ENCODE measurements at regions not wholly inside any gene's neighbourhood (a gene's known extent, or its start where the extent isn't known, plus 50 kb on each side); places are given as distances from the start of the nearest gene placed in this dataset.
"Not testable (repeated sequence)": the region's sequence is repeated elsewhere in the genome, so short reads cannot be mapped to it uniquely, and the experiment has no call there.

DNA sequence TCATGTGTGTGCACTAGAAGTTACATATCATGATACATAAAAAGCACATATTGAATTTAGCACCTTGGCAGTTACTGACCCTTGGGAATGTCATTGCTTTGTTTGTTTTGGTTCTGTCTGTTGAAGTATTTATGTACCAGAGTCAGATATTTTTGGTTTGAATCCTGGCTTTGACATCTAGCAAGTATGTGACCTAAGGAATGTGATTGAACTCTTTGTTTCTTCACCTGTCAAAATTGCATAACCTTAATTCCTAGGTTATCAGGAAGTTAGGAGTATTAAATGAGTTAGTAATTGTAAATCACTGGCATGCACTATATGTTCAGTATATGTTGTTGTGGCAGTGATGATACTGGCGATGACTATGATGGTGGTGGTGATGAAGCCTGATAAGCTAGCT is 1003.5 kb upstream of the NRXN1 start:
- CTCF ChIA-PET = no interaction called here
- no peaks in the 10 kb centered on the region for H3K36me3 Mint-ChIP-seq (ENCODE audit: low read depth)
- no peaks in the 10 kb centered on the region for H3K4me1 Mint-ChIP-seq (ENCODE audit: low read depth)
- no peak overlapping the region for H3K27ac Mint-ChIP-seq
- intact Hi-C loops (cut with micrococcal nuclease) = no loop called here
- DNase-seq = no peak
- ATAC-seq = no peak
- no peak overlapping the region for H3K4me3 Mint-ChIP-seq
- POLR2A ChIA-PET = no interaction called here
- H3K9me3 Mint-ChIP-seq = peaks cover 10% of the 10 kb centered on the region
- TF ChIP-seq, protein P1, sequence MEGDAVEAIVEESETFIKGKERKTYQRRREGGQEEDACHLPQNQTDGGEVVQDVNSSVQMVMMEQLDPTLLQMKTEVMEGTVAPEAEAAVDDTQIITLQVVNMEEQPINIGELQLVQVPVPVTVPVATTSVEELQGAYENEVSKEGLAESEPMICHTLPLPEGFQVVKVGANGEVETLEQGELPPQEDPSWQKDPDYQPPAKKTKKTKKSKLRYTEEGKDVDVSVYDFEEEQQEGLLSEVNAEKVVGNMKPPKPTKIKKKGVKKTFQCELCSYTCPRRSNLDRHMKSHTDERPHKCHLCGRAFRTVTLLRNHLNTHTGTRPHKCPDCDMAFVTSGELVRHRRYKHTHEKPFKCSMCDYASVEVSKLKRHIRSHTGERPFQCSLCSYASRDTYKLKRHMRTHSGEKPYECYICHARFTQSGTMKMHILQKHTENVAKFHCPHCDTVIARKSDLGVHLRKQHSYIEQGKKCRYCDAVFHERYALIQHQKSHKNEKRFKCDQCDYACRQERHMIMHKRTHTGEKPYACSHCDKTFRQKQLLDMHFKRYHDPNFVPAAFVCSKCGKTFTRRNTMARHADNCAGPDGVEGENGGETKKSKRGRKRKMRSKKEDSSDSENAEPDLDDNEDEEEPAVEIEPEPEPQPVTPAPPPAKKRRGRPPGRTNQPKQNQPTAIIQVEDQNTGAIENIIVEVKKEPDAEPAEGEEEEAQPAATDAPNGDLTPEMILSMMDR (IDR thresholded peaks at IDR 0.05) = no peak
- no peaks in the 10 kb centered on the region for H3K27me3 Mint-ChIP-seq

DNA sequence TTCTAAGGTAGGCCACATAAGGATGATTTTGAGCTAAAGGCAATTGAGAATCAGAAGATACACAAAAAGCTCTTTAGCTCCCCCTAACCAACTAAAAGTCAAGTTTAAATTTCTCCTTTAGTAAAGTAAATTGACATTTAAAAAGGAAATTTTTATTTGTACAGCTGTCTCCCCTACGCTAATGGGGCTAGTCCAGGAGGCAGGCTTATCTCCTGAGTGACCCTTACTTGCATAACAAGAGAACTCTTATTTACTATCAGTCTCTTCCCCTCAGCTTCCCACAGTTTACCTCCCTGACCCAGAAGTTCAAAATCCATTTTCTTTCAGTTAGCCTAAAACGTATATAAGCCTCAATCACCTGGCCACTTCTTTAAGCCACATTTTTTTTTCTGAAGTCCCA is 1002.8 kb upstream of the NRXN1 start:
- DNase-seq (no peak), ATAC-seq (no peak)
- Mint-ChIP-seq H3K27me3 (no peaks in the 10 kb centered on the region), H3K36me3 (ENCODE audit: low read depth) (no peaks in the 10 kb centered on the region), H3K9me3 (peaks cover 10% of the 10 kb centered on the region), H3K4me3 (no peak overlapping the region), H3K4me1 (ENCODE audit: low read depth) (no peaks in the 10 kb centered on the region), H3K27ac (no peak overlapping the region)
- CTCF ChIA-PET = no interaction called here
- POLR2A ChIA-PET = no interaction called here
- TF ChIP-seq, protein P1 (IDR thresholded peaks at IDR 0.05) = no peak
- intact Hi-C loops (cut with micrococcal nuclease) = no loop called here

GRCh38 chr2:52022006-52022405 is 990.1 kb upstream of the NRXN1 start:
- DNase-seq = no peak
- Mint-ChIP-seq H3K4me1 (ENCODE audit: low read depth) (no peaks in the 10 kb centered on the region), H3K36me3 (ENCODE audit: low read depth) (no peaks in the 10 kb centered on the region), H3K9me3 (peaks cover 5% of the 10 kb centered on the region), H3K4me3 (no peak overlapping the region), H3K27me3 (no peaks in the 10 kb centered on the region), H3K27ac (no peak overlapping the region)
- ATAC-seq = no peak
- TF ChIP-seq, protein P1 (IDR thresholded peaks at IDR 0.05) = no peak
- CTCF ChIA-PET = no interaction called here
- intact Hi-C loops (cut with micrococcal nuclease) = no loop called here
- POLR2A ChIA-PET = no interaction called here

DNA sequence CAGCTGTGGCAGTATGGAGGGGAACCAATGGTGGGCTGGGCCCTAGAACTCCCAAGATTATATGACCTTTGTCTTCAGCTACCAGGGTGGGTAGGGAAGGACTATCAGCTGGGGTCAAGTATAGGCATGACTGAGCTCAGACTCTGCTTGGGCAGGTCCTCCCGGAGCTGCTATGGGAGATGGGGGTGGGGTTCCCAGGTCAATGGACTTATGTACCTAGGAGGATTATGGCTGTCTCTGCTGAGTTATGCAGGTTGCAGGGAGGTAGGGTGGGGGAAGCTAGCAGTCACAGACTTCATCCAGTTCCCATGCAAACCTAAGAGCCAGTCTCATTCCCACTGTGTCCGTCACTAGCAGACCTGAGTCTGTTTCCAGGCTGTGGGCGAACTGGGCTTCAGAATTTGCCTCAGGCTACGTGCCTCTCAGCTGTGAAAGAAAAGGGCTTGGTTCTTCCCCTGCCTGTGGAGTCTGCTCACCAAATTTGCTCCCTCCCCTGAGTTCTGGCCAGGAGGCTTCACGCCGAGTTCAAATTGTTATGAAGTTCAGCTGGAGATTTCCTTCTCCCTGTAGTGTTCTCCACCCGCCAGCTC is 985.8 kb upstream of the NRXN1 start:
- intact Hi-C loops (cut with micrococcal nuclease) = no loop called here
- TF ChIP-seq, protein P1 (IDR thresholded peaks at IDR 0.05) = no peak
- H3K36me3 Mint-ChIP-seq (ENCODE audit: low read depth) = no peaks in the 10 kb centered on the region
- DNase-seq (no peak), ATAC-seq (no peak)
- no peaks in the 10 kb centered on the region for H3K4me1 Mint-ChIP-seq (ENCODE audit: low read depth)
- no peak overlapping the region for H3K4me3 Mint-ChIP-seq
- H3K9me3 Mint-ChIP-seq = peaks cover 20% of the 10 kb centered on the region
- H3K27me3 Mint-ChIP-seq = no peaks in the 10 kb centered on the region
- CTCF ChIA-PET = no interaction called here
- H3K27ac Mint-ChIP-seq = no peak overlapping the region
- POLR2A ChIA-PET = no interaction called here

DNA sequence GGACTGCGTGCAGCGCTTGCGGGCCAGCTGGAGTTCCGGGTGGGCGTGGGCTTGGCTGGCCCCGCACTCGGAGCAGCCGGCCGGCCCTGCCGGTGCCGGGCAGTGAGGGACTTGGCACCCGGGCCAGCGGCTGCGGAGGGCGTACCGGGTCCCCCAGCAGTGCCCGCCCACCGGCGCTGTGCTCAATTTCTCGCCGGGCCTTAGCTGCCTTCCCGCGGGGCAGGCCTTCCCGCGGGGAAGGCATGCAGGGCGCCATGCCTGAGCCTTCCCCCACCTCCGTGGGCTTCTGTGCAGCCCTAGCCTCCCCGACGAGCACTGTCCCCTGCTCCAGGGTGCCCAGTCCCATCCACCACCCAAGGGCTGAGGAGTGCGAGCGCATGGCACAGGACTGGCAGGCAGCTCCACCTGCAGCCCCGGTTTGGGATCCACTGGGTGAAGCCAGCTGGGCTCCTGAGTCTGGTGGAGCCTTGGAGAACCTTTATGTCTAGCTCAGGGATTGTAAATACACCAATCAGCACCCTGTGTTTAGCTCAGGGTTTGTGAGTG is 975.0 kb upstream of the NRXN1 start:
- H3K36me3 Mint-ChIP-seq (ENCODE audit: low read depth); CTCF ChIA-PET; H3K4me3 Mint-ChIP-seq; H3K27me3 Mint-ChIP-seq; POLR2A ChIA-PET; ATAC-seq; H3K4me1 Mint-ChIP-seq (ENCODE audit: low read depth); intact Hi-C loops (cut with micrococcal nuclease); DNase-seq; H3K27ac Mint-ChIP-seq: not testable (repeated sequence)
- peaks cover 15% of the 10 kb centered on the region for H3K9me3 Mint-ChIP-seq
